ENCODE measurements at regions not wholly inside any gene's neighbourhood (a gene's known extent, or its start where the extent isn't known, plus 50 kb on each side); places are given as distances from the start of the nearest gene placed in this dataset.
"Not testable (repeated sequence)": the region's sequence is repeated elsewhere in the genome, so short reads cannot be mapped to it uniquely, and the experiment has no call there.

- DNase-seq = no peak
Measured at GRCh38 chr7:33792547-33793105, 112.7 kb upstream of the BMPER start.

GRCh38 chr7:33793616-33794015 is 111.7 kb upstream of the BMPER start:
- no peak for DNase-seq

GRCh38 chr7:33794419-33794818 is 110.9 kb upstream of the BMPER start:
- no peak for DNase-seq

- no peak for DNase-seq
Measured at GRCh38 chr7:33794959-33795358, 110.4 kb upstream of the BMPER start.

GRCh38 chr7:33796538-33796937 is 108.8 kb upstream of the BMPER start:
- no peak for DNase-seq

- not testable (repeated sequence) for DNase-seq
Measured at GRCh38 chr7:33797512-33797911, 107.8 kb upstream of the BMPER start.

- no peak for DNase-seq
Measured at GRCh38 chr7:33798686-33799325, 106.5 kb upstream of the BMPER start.

- no peak for DNase-seq
Measured at GRCh38 chr7:33799766-33800165, 105.6 kb upstream of the BMPER start.

- no peak for DNase-seq
Measured at GRCh38 chr7:33802600-33802999, 102.7 kb upstream of the BMPER start.

GRCh38 chr7:33804140-33804660 is 101.1 kb upstream of the BMPER start:
- DNase-seq = no peak

GRCh38 chr7:33805630-33806233 is 99.6 kb upstream of the BMPER start:
- no peak for DNase-seq

- DNase-seq = no peak
Measured at GRCh38 chr7:33806298-33807154, 98.8 kb upstream of the BMPER start.

GRCh38 chr7:33807155-33807530 is 98.2 kb upstream of the BMPER start:
- no peak for DNase-seq

- no peak for DNase-seq
Measured at GRCh38 chr7:33807779-33808482, 97.4 kb upstream of the BMPER start.

- DNase-seq = no peak
Measured at GRCh38 chr7:33809228-33809627, 96.1 kb upstream of the BMPER start.

GRCh38 chr7:33810356-33810755 is 95.0 kb upstream of the BMPER start:
- no peak for DNase-seq

- DNase-seq = no peak
Measured at GRCh38 chr7:33813331-33813730, 92.0 kb upstream of the BMPER start.

- DNase-seq = no peak
Measured at GRCh38 chr7:33814400-33814799, 90.9 kb upstream of the BMPER start.

- no peak for DNase-seq
Measured at GRCh38 chr7:33814936-33815335, 90.4 kb upstream of the BMPER start.

- DNase-seq = no peak
Measured at GRCh38 chr7:33815336-33815735, 90.0 kb upstream of the BMPER start.

- no peak for DNase-seq
Measured at GRCh38 chr7:33816106-33816505, 89.2 kb upstream of the BMPER start.

- no peak for DNase-seq
Measured at GRCh38 chr7:33819658-33820057, 85.7 kb upstream of the BMPER start.

GRCh38 chr7:33820206-33820605 is 85.1 kb upstream of the BMPER start:
- DNase-seq = no peak
